H1 (cell line): ENCODE measurements at regions not wholly inside any gene's neighbourhood (a gene's known extent, or its start where the extent isn't known, plus 50 kb on each side); places are given as distances from the start of the nearest gene placed in this dataset.

ENCODE experiments used
- BCL11A ChIP-seq, 2 experiments: IDR thresholded peaks; one replicate each; pipeline ENCODE4 v1.6.1; 2011; ENCODE audit warnings: low read depth in 2 of 2, low read length in 2 of 2, mild to moderate bottlenecking in 2 of 2
- BRCA1 ChIP-seq: IDR thresholded peaks from 2 replicates; pipeline ENCODE4 v1.6.1; 2012; ENCODE audit warnings: low read depth, low read length, improper control_type of control experiment
- EZH2 ChIP-seq: fragments of 200-600 bp; sonication (generic); IDR thresholded peaks from 2 replicates; pipeline ENCODE4 v1.7.1; 2012; ENCODE audit warnings: low read depth, mild to moderate bottlenecking, moderate library complexity, low read length, inconsistent platforms; ENCODE audit not compliant: severe bottlenecking
- KDM5A ChIP-seq: fragments of 200-600 bp; IDR thresholded peaks from 2 replicates; pipeline ENCODE4 v1.7.1; 2012; ENCODE audit warnings: mild to moderate bottlenecking, low read length, inconsistent platforms, mixed read lengths
- PHF8 ChIP-seq: fragments of 200-600 bp; sonication (generic); conservative IDR thresholded peaks from 2 replicates; pipeline ENCODE4 v1.7.1; 2012; ENCODE audit warnings: low read depth, mild to moderate bottlenecking, inconsistent platforms, low read length, moderate library complexity
- POLR2A ChIP-seq, 2 experiments: IDR thresholded peaks; 1 replicate in 1 of 2; 2 replicates in 1 of 2; pipeline ENCODE4 v1.6.1; 2011; ENCODE audit warnings: low read depth in 2 of 2, low read length in 2 of 2, mild to moderate bottlenecking in 2 of 2; ENCODE audit errors: control extremely low read depth in 1 of 2
- SAP30 ChIP-seq: fragments of 300-600 bp; sonication (generic); IDR thresholded peaks from 2 replicates; pipeline ENCODE4 v1.7.1; 2012; ENCODE audit warnings: low read length, moderate library complexity, mild to moderate bottlenecking, inconsistent platforms; ENCODE audit not compliant: insufficient read depth, insufficient replicate concordance
- SP2 ChIP-seq: IDR thresholded peaks from 2 replicates; pipeline ENCODE4 v1.6.1; 2012; ENCODE audit warnings: mild to moderate bottlenecking, low read length, inconsistent platforms
- SP4 ChIP-seq: IDR thresholded peaks from 2 replicates; pipeline ENCODE4 v1.6.1; 2012; ENCODE audit warnings: low read length, inconsistent platforms
- TF ChIP-seq, protein P1 (sequence below): fragments of 300-600 bp; sonication (generic); IDR thresholded peaks from 2 replicates; pipeline ENCODE4 v1.7.1; 2012; ENCODE audit warnings: low read length, moderate library complexity, mild to moderate bottlenecking, inconsistent platforms; ENCODE audit not compliant: insufficient replicate concordance

DNA sequence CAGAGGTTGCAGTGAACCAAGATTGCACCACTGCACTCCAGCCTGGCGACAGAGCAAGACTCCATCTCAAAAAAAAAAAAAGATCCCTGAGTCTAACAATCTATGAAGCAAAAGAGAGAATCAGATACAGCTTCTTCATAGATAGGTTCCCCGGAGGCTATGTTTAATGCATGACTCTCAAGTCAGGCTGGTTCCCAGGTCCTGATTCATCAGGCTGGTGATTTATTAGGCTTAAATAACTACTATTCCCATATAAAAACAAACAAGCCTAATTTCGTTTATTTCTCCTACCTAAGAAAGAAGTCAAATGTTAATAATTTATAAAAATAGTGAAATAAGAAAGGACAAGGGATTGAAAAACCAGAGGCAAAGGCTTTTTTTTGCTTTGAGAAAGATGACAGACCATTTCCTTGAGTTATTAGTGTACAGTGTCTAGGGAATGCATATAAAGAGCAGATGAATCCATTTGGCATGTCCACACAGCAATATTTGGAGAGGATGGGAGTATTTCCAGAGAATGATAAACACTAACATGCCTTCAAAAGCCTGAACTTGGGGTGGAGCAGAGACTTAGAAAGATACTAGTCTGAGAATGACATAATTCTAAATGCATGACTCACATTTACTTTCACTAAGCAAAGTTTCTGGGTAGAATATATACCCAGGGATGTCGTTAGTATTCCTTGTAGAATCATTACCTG is 115.3 kb downstream of the NREP start (continued):
- TF ChIP-seq, protein P1, sequence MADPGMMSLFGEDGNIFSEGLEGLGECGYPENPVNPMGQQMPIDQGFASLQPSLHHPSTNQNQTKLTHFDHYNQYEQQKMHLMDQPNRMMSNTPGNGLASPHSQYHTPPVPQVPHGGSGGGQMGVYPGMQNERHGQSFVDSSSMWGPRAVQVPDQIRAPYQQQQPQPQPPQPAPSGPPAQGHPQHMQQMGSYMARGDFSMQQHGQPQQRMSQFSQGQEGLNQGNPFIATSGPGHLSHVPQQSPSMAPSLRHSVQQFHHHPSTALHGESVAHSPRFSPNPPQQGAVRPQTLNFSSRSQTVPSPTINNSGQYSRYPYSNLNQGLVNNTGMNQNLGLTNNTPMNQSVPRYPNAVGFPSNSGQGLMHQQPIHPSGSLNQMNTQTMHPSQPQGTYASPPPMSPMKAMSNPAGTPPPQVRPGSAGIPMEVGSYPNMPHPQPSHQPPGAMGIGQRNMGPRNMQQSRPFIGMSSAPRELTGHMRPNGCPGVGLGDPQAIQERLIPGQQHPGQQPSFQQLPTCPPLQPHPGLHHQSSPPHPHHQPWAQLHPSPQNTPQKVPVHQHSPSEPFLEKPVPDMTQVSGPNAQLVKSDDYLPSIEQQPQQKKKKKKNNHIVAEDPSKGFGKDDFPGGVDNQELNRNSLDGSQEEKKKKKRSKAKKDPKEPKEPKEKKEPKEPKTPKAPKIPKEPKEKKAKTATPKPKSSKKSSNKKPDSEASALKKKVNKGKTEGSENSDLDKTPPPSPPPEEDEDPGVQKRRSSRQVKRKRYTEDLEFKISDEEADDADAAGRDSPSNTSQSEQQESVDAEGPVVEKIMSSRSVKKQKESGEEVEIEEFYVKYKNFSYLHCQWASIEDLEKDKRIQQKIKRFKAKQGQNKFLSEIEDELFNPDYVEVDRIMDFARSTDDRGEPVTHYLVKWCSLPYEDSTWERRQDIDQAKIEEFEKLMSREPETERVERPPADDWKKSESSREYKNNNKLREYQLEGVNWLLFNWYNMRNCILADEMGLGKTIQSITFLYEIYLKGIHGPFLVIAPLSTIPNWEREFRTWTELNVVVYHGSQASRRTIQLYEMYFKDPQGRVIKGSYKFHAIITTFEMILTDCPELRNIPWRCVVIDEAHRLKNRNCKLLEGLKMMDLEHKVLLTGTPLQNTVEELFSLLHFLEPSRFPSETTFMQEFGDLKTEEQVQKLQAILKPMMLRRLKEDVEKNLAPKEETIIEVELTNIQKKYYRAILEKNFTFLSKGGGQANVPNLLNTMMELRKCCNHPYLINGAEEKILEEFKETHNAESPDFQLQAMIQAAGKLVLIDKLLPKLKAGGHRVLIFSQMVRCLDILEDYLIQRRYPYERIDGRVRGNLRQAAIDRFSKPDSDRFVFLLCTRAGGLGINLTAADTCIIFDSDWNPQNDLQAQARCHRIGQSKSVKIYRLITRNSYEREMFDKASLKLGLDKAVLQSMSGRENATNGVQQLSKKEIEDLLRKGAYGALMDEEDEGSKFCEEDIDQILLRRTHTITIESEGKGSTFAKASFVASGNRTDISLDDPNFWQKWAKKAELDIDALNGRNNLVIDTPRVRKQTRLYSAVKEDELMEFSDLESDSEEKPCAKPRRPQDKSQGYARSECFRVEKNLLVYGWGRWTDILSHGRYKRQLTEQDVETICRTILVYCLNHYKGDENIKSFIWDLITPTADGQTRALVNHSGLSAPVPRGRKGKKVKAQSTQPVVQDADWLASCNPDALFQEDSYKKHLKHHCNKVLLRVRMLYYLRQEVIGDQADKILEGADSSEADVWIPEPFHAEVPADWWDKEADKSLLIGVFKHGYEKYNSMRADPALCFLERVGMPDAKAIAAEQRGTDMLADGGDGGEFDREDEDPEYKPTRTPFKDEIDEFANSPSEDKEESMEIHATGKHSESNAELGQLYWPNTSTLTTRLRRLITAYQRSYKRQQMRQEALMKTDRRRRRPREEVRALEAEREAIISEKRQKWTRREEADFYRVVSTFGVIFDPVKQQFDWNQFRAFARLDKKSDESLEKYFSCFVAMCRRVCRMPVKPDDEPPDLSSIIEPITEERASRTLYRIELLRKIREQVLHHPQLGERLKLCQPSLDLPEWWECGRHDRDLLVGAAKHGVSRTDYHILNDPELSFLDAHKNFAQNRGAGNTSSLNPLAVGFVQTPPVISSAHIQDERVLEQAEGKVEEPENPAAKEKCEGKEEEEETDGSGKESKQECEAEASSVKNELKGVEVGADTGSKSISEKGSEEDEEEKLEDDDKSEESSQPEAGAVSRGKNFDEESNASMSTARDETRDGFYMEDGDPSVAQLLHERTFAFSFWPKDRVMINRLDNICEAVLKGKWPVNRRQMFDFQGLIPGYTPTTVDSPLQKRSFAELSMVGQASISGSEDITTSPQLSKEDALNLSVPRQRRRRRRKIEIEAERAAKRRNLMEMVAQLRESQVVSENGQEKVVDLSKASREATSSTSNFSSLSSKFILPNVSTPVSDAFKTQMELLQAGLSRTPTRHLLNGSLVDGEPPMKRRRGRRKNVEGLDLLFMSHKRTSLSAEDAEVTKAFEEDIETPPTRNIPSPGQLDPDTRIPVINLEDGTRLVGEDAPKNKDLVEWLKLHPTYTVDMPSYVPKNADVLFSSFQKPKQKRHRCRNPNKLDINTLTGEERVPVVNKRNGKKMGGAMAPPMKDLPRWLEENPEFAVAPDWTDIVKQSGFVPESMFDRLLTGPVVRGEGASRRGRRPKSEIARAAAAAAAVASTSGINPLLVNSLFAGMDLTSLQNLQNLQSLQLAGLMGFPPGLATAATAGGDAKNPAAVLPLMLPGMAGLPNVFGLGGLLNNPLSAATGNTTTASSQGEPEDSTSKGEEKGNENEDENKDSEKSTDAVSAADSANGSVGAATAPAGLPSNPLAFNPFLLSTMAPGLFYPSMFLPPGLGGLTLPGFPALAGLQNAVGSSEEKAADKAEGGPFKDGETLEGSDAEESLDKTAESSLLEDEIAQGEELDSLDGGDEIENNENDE = no peak
- TF ChIP-seq SP4 (no peak), POLR2A (IDR thresholded peaks at IDR 0.05; ENCODE audit: control extremely low read depth in 1 of 2, low read depth in 2 of 2, low read length in 2 of 2) (no peak), PHF8 (no peak), SAP30 (no peak), KDM5A (no peak), EZH2 (no peak), BCL11A (IDR thresholded peaks at IDR 0.05; ENCODE audit: low read depth in 2 of 2, low read length in 2 of 2) (no peak), SP2 (no peak), BRCA1 (no peak)
- TF ChIP-seq, all 59 proteins: peak for 0
